Astrocyte (in vitro differentiated cells and primary cell): ENCODE measurements at regions not wholly inside any gene's neighbourhood (a gene's known extent, or its start where the extent isn't known, plus 50 kb on each side); places are given as distances from the start of the nearest gene placed in this dataset.

Source experiments
- DNase-seq: peaks from one replicate; pipeline ENCODE4 v3.0.0-alpha.2; 2010; ENCODE audit warnings: low read depth
- FAIRE-seq: peaks from 2 replicates; lab custom pipeline; 2011; peaks lifted over from hg19 to GRCh38; lab: Jason Lieb, UNC
- H2AFZ ChIP-seq: 2 replicates; pipeline ENCODE4 v1.6.0; 2012; ENCODE audit warnings: low read depth, low read length, inconsistent platforms
- H3K27ac ChIP-seq: 2 replicates; pipeline ENCODE4 v1.5.1; 2011; ENCODE audit warnings: low read depth, low read length, inconsistent platforms
- H3K27me3 ChIP-seq: 2 replicates; pipeline ENCODE4 v1.6.0; 2011; ENCODE audit warnings: low read length, inconsistent platforms; ENCODE audit not compliant: insufficient read depth
- H3K36me3 ChIP-seq: 2 replicates; pipeline ENCODE4 v1.5.1; 2011; ENCODE audit warnings: low read length, inconsistent platforms; ENCODE audit not compliant: insufficient read depth
- H3K4me1 ChIP-seq: 2 replicates; pipeline ENCODE4 v1.5.1; 2011; ENCODE audit warnings: low read length, inconsistent platforms; ENCODE audit not compliant: insufficient read depth
- H3K4me2 ChIP-seq: 2 replicates; pipeline ENCODE4 v1.6.0; 2012; ENCODE audit warnings: low read length, inconsistent platforms
- H3K4me3 ChIP-seq: 2 replicates; pipeline ENCODE4 v1.5.1; 2011; ENCODE audit warnings: low read depth, mild to moderate bottlenecking, low read length, inconsistent platforms; ENCODE audit not compliant: insufficient read depth
- H3K79me2 ChIP-seq: 2 replicates; pipeline ENCODE4 v1.6.0; 2012; ENCODE audit warnings: mild to moderate bottlenecking, low read length, inconsistent platforms; ENCODE audit not compliant: insufficient read depth
- H3K9ac ChIP-seq: 2 replicates; pipeline ENCODE4 v1.6.0; 2012; ENCODE audit warnings: mild to moderate bottlenecking, low read length, inconsistent platforms
- H3K9me3 ChIP-seq: 2 replicates; pipeline ENCODE4 v1.5.1; 2012; ENCODE audit warnings: low read depth, mild to moderate bottlenecking, low read length, inconsistent platforms; ENCODE audit not compliant: insufficient read depth
- H4K20me1 ChIP-seq: 2 replicates; pipeline ENCODE4 v1.6.0; 2012; ENCODE audit warnings: low read length, inconsistent platforms; ENCODE audit not compliant: insufficient read depth
- H3K27ac Mint-ChIP-seq: one replicate; pipeline ENCODE4 v1.8.0; 2021; ENCODE audit warnings: mild to moderate bottlenecking, mixed read lengths; ENCODE audit not compliant: unreplicated experiment
- H3K27me3 Mint-ChIP-seq: one replicate; pipeline ENCODE4 v1.8.0; 2021; ENCODE audit warnings: low read depth, mixed read lengths; ENCODE audit not compliant: unreplicated experiment
- H3K36me3 Mint-ChIP-seq: one replicate; pipeline ENCODE4 v1.8.0; 2021; ENCODE audit warnings: low read depth, mixed read lengths; ENCODE audit not compliant: unreplicated experiment
- H3K4me1 Mint-ChIP-seq: one replicate; pipeline ENCODE4 v1.8.0; 2021; ENCODE audit warnings: low read depth, mixed read lengths; ENCODE audit not compliant: unreplicated experiment
- H3K4me3 Mint-ChIP-seq: one replicate; pipeline ENCODE4 v1.8.0; 2021; ENCODE audit warnings: mild to moderate bottlenecking, moderate library complexity, mixed read lengths; ENCODE audit not compliant: unreplicated experiment
- H3K9me3 Mint-ChIP-seq: one replicate; pipeline ENCODE4 v1.8.0; 2021; ENCODE audit warnings: mild to moderate bottlenecking, mixed read lengths; ENCODE audit not compliant: unreplicated experiment
- EZH2 ChIP-seq: IDR thresholded peaks from 2 replicates; pipeline ENCODE4 v1.6.1; 2012; ENCODE audit warnings: mild to moderate bottlenecking, low read length, inconsistent platforms; ENCODE audit not compliant: insufficient read depth
- TF ChIP-seq, protein P1 (sequence below): IDR thresholded peaks from 2 replicates; pipeline ENCODE4 v1.5.1; 2011; ENCODE audit warnings: low read depth, mild to moderate bottlenecking, inconsistent platforms, low read length, moderate library complexity; ENCODE audit not compliant: insufficient read depth

DNA sequence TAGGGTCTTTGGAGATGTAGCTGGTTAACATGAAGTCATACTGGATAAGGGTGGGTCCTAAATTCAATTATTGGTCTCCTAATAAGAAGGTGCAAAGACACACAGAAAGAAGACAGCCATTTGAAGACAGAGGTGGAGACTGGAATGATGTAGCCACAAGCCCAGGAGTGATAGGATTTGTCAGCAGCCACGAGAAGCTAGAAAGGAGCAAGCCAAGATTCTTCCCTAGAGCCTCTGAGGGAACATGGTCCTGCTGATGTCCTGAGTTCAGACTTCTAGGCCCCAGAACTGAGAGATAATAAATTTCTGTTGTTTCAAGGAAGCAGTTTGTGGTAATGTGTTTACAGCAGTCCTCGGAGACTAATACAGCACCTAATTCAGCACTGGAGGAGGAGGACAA is 203.3 kb upstream of the SRRM4 start:
- no peaks in the 10 kb centered on the region for H3K4me1 Mint-ChIP-seq
- H3K4me1 ChIP-seq, result no peaks in the 10 kb centered on the region
- FAIRE-seq (no peak), DNase-seq (no peak)
- no peaks in the 10 kb centered on the region for H3K9me3 ChIP-seq
- H3K27me3 ChIP-seq, result no peaks in the 10 kb centered on the region
- no peak overlapping the region for H2AFZ ChIP-seq
- TF ChIP-seq, protein P1, sequence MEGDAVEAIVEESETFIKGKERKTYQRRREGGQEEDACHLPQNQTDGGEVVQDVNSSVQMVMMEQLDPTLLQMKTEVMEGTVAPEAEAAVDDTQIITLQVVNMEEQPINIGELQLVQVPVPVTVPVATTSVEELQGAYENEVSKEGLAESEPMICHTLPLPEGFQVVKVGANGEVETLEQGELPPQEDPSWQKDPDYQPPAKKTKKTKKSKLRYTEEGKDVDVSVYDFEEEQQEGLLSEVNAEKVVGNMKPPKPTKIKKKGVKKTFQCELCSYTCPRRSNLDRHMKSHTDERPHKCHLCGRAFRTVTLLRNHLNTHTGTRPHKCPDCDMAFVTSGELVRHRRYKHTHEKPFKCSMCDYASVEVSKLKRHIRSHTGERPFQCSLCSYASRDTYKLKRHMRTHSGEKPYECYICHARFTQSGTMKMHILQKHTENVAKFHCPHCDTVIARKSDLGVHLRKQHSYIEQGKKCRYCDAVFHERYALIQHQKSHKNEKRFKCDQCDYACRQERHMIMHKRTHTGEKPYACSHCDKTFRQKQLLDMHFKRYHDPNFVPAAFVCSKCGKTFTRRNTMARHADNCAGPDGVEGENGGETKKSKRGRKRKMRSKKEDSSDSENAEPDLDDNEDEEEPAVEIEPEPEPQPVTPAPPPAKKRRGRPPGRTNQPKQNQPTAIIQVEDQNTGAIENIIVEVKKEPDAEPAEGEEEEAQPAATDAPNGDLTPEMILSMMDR, result no peak
- TF ChIP-seq EZH2, result no peak
- H3K36me3 Mint-ChIP-seq, result no peaks in the 10 kb centered on the region
- peaks cover 9% of the 10 kb centered on the region for H3K9me3 Mint-ChIP-seq
- H3K4me2 ChIP-seq, result no peak overlapping the region
- no peaks in the 10 kb centered on the region for H4K20me1 ChIP-seq
- H3K36me3 ChIP-seq, result no peaks in the 10 kb centered on the region
- H3K27ac Mint-ChIP-seq, result no peak overlapping the region
- no peak overlapping the region for H3K4me3 Mint-ChIP-seq
- no peak overlapping the region for H3K4me3 ChIP-seq
- no peak overlapping the region for H3K9ac ChIP-seq
- peaks cover 58% of the 10 kb centered on the region for H3K27me3 Mint-ChIP-seq
- H3K79me2 ChIP-seq, result no peaks in the 10 kb centered on the region
- H3K27ac ChIP-seq, result no peak overlapping the region

DNA sequence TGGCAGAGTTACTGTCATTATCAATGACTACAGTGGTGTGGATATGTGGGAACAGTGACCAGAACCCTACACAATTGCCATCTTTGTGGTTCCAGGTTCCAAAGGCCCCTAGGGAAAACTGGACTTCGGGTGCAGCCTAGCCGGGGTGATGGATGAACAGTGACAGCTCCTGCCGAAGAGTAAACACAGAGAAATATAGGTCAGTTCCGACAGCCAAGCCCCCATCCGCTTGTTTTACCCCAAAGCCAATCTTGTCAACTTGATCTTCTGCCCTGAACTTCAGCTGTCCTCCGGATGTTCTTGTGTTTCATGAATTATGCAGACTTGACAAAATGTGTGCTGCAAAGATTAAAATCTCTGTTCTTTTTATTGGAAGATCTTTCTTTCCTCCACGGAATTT is 200.4 kb upstream of the SRRM4 start:
- no peaks in the 10 kb centered on the region for H3K9me3 ChIP-seq
- H3K9me3 Mint-ChIP-seq, result peaks cover 4% of the 10 kb centered on the region
- H3K36me3 ChIP-seq, result no peaks in the 10 kb centered on the region
- no peaks in the 10 kb centered on the region for H3K36me3 Mint-ChIP-seq
- DNase-seq (no peak), FAIRE-seq (no peak)
- no peak overlapping the region for H3K27ac Mint-ChIP-seq
- H3K4me3 Mint-ChIP-seq, result no peak overlapping the region
- H2AFZ ChIP-seq, result no peak overlapping the region
- no peaks in the 10 kb centered on the region for H3K4me1 ChIP-seq
- H3K27ac ChIP-seq, result no peak overlapping the region
- no peaks in the 10 kb centered on the region for H3K27me3 ChIP-seq
- no peak overlapping the region for H3K9ac ChIP-seq
- H3K79me2 ChIP-seq, result no peaks in the 10 kb centered on the region
- peaks cover 40% of the 10 kb centered on the region for H3K27me3 Mint-ChIP-seq
- H4K20me1 ChIP-seq, result no peaks in the 10 kb centered on the region
- no peak overlapping the region for H3K4me2 ChIP-seq
- H3K4me3 ChIP-seq, result no peak overlapping the region
- TF ChIP-seq, protein P1, result no peak
- no peak for TF ChIP-seq EZH2
- H3K4me1 Mint-ChIP-seq, result no peaks in the 10 kb centered on the region

DNA sequence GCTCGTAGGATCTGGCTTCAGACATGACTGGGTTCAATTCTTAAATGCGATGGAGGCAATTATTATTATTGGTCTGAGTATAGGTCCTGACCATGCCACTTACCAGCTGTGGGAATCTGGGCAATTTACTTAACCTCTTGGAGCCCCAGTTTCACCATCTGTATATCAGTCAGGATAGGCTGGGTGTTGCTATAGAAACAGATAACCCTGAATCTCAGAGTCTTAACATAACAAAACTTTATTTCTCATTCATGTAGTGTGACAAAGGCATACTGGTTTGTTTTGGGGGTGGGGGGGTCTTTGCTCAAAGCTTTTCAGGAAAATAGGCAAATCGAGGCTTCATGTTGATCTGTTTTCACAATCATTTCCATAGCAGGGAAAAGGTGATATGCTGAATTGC is 199.6 kb upstream of the SRRM4 start:
- Mint-ChIP-seq H3K9me3 (peaks cover 4% of the 10 kb centered on the region), H3K27ac (no peak overlapping the region), H3K4me3 (no peak overlapping the region), H3K27me3 (peaks cover 33% of the 10 kb centered on the region), H3K36me3 (no peaks in the 10 kb centered on the region), H3K4me1 (no peaks in the 10 kb centered on the region)
- no peak overlapping the region for H2AFZ ChIP-seq
- TF ChIP-seq, protein P1, result no peak
- no peak for TF ChIP-seq EZH2
- H3K27me3 ChIP-seq, result no peaks in the 10 kb centered on the region
- H3K9ac ChIP-seq, result no peak overlapping the region
- FAIRE-seq (no peak), DNase-seq (no peak)
- no peaks in the 10 kb centered on the region for H3K79me2 ChIP-seq
- no peaks in the 10 kb centered on the region for H3K4me1 ChIP-seq
- no peak overlapping the region for H3K4me2 ChIP-seq
- no peak overlapping the region for H3K4me3 ChIP-seq
- no peaks in the 10 kb centered on the region for H3K36me3 ChIP-seq
- H4K20me1 ChIP-seq, result no peaks in the 10 kb centered on the region
- H3K27ac ChIP-seq, result no peak overlapping the region
- H3K9me3 ChIP-seq, result no peaks in the 10 kb centered on the region
